ENCODE measurements at regions not wholly inside any gene's neighbourhood (a gene's known extent, or its start where the extent isn't known, plus 50 kb on each side); places are given as distances from the start of the nearest gene placed in this dataset.

DNA sequence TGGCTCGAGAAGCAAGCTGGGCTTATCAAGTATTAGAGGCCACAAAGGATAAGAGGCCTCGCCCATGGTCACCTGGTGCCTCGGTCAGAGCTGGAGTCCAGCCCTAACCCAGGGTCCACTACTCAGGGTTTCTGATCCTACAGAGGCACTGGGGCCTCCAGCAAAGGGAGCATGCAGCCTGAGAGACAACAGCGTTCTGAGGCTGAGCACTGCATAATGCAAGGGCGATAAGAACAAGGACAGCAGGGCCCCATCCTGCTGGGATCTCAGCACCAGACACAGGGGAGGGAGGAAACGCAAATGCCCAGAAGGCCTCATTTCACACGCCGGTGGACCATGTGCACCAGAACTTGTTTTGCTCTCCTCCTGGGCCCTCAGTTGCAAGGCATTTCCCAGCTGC lies 63.0 kb downstream of the C5orf15 start:
- DNase-seq (ENCODE audit: low spot score): no peak

DNA sequence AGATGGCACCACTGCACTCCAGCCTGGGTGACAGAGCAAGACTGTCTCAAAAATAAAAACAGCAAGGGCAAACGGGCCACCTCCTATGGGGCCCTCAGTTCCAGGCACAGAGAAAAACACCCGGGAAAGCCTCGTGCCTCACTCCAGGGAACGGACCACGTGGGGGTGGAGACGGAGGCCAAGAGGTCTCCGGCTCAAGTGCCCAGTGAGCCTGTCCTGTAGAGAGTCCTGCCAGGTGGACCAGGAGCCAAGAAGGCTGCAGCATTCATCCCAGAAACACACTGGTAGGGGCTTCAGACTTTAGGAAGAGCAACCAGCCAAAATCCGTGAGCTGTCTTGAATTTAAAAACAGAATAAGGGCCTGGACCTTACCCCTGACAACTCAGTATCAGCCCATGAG lies 63.8 kb downstream of the C5orf15 start:
- DNase-seq (ENCODE audit: low spot score): no peak

- DNase-seq (ENCODE audit: low spot score): no peak
These were observed 65.8 kb downstream of the C5orf15 start for GRCh38 chr5:133902511-133903118.

DNA sequence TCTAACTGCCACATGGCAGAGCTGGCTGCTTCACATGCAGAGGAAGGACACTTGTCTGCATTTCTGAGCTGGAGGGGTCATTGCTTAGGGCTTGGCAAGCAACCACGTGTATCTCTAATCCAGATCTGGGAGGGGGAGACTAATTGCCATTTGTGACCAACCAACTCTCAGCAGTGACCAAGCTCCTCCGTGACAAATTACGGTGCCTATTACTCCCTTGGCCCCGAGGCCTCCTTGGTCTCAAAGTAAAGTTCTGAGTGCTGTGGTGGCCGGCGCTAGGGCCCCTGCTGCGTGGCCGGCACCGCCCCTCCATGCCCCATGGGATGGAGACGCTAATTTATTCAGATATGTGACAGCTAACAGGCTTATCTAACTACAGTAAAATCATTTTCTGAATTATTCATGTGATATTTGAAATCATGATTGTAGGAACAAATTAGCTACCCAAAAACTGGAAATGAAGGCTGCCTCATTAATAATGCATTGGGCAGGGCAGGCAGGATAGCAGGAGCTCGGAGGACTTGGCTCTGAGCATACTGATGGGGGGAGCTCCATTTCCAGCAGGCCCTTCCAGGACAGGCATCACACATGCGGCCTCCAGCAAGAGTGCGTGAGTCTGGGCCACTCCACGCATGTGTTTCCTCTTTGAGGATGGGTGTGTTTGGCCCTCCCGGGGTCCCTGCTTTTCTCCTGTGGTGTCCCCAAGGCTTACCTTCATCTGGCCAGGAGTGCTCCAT lies 67.7 kb downstream of the C5orf15 start:
- DNase-seq (ENCODE audit: low spot score): no peak

GRCh38 chr5:133899506-133899905 lies 68.9 kb downstream of the C5orf15 start:
- DNase-seq (ENCODE audit: low spot score): no peak

DNA sequence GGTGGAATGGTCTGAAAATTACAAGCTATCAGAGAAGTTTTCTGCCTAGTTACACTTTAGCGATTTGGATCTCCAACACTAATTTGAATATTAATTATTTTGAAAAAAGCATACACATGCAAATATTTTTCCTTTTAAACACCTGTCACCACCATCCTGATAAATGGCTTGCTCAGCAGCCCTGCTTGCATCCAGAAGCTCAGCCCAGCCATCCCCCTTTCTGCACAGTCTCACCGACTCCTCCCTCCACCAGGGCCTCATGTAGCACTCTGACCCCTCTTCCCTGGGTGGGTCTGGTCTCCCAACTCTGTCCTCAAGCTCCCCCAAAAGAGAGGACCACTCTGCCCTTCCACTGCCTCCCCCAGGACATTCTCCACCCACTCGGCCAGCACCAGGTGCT lies 70.0 kb downstream of the C5orf15 start:
- DNase-seq (ENCODE audit: low spot score): no peak

DNA sequence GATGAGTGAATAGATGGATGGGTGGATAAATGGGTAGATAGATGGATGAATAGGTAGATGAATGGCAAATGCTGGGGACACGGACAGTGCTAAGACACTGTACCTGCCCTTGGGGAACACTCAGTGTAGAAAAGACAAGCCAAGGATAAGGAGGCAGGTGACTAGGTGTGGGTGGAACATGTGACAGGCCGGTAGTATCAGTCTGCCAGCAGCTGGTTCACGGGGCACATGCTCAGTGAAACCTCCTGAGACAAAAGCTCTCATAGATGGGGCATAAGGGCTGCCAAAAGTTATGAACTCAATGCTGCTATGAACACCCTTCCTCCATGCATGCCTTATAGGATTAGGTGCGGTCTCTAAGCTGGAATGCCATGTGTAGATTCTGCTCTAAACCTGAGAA lies 71.0 kb downstream of the C5orf15 start:
- no peak for DNase-seq (ENCODE audit: low spot score)

DNA sequence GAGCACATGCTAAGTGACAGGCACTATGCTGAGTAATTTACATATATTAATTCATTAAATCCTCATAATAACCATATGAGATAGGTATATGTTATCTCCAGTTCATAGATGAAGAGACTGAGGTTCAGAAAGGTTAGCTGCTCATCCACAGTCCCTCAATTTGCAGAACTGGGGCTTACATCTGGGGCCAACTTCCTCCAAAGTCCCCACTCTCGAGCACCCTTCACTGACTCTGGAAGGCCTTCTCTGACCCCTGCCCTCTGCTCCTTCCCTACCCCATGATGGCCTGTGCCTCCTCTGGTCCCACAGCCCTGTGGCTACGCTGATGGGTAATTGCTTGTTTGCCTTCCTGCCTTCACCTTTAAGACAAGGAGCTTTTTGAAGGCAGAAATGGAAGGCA lies 71.6 kb downstream of the C5orf15 start:
- no peak for DNase-seq (ENCODE audit: low spot score)

GRCh38 chr5:133895979-133896845 lies 72.2 kb downstream of the C5orf15 start:
- no peak for DNase-seq (ENCODE audit: low spot score)

DNA sequence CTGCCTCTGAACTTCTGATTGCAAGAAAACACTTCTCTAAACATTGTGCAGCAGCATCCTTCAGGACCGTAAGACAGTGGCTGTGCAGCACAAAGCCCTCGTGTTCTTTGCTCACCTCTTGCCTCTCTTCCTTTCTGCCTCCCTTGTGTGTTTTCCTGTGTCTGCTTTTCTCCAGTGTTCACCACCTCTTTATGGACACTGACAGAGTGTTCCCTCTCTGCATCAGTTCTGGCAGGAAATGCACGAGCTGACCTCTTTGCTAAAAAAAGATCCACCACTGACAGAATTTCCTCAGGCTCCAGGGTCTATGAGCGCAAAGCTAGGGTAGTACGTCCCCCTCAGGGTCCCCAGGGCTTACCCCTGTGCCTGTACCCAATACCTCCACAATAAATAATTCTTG lies 74.3 kb downstream of the C5orf15 start:
- no peak for DNase-seq (ENCODE audit: low spot score)

- DNase-seq (ENCODE audit: low spot score): no peak
These were observed 75.7 kb downstream of the C5orf15 start for GRCh38 chr5:133892774-133893173.

- no peak for DNase-seq (ENCODE audit: low spot score)
These were observed 76.1 kb downstream of the C5orf15 start for GRCh38 chr5:133892306-133892705.

DNA sequence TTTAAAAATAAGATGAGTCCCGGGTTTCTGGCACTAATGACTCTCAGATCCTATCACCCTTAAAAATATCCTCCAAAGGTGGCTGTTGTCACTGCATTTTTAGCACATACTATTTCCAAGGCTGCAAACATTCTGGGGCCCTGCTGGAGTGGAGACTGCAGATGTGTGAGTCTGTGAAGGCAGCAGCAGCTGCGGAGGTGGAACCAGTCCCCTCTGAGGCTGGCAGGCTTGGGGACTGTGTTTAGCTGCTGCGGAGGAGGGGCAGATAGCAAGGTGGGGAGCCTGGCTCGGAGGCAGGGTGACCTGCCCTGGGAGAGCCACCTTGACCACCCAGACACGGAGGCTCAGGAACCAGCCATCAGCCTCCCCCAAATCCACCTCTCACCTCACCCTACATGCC lies 77.0 kb downstream of the C5orf15 start:
- DNase-seq (ENCODE audit: low spot score): no peak

DNA sequence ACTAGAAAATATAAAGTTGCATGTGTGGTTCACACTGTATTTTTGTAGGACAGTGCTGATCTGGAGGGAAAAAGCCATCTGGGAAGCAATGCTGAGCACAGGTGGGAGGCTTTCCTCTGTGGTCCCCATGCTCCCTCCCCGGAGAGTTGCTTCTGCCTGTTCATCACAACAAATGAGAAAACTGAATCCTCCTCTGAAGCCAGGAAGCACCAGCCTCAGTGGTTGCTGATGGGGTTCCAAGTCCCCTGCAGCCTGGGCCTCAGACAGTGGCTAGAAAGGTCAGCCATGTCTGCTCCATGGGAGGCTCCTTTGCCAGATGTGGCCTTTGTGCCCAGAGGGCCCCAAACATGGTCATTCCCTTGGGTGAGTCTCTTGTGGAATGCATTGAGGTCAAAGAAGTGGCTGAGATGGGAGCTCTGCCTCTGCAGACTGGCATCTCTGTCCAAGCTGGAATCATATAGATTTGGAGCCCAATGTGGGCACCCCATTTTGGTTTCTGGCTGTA lies 77.6 kb downstream of the C5orf15 start:
- no peak for DNase-seq (ENCODE audit: low spot score)

DNA sequence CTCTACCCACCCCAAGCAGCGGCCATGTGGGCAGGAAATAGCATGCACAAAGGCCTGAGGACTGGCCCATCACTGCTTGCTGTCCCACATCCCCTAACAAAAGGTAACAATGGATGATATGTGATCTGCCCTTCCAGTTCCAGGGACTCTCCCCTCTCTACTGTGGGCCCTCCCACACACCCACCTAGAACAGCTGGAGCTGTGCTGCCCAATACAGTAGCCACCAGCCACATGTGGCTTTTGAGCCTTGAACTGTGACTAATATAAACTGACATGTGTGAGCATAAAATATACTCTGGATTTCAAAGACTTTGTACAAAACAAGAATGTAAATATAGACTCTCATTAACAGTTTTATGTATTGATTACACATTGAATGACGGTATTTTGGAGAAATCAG lies 78.1 kb downstream of the C5orf15 start:
- DNase-seq (ENCODE audit: low spot score): no peak

GRCh38 chr5:133889271-133889905 lies 79.0 kb downstream of the C5orf15 start:
- DNase-seq (ENCODE audit: low spot score): no peak

DNA sequence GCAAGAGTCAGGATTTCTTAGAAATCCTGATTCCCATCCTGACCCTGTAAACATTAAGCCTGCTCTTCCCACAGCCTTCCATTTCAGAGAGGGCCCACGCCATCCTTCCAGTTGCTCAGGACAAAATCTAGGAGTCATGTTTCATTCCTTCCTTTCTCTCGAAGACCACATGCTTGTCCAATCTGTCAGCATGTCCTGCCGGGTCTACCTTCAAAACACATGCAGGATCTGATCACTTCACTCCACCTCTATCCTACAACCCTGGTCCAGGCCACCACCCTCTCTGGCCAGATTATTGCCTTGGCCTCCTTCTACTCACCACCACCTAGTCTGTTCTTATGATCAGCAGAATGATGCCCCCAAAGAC lies 79.8 kb downstream of the C5orf15 start:
- no peak for DNase-seq (ENCODE audit: low spot score)

GRCh38 chr5:133885566-133885965 lies 82.9 kb downstream of the C5orf15 start:
- no peak for DNase-seq (ENCODE audit: low spot score)

DNA sequence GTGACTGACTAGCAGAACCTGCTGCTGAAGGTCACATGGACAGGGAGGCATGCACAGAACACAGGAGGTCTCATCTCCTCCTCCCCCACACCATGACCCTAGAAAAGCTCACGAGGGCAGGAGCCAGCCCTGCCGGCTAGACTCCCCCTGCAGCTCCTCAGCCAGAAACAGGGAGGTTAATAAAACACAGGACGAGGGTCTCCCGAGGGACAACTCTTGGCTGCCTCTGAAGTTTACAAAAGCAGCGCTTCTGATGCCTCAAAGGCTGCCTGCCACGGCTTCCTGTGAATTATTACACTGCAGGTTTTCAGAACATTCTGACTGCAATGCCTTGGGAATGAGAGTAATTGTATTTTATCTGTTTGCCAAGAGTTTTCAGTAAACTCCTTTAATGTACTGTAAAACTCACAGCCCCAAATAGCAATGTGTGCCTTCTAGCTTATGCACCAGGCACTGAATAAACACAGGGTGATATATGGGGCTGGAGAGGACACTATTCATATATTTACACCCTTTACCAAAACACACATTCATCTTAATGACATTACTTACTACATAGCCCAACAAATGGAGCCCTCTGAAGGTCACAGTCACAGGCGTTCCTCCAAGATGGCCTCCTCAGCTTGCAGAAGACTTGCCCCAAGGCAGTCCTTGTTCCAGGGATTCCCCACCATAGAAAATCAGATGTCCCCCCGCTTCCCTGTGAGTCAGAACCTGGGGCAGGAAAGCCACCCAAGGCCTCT lies 83.7 kb downstream of the C5orf15 start:
- DNase-seq (ENCODE audit: low spot score): no peak

- no peak for DNase-seq (ENCODE audit: low spot score)
These were observed 84.5 kb downstream of the C5orf15 start for GRCh38 chr5:133883916-133884315.

GRCh38 chr5:133882846-133883245 lies 85.6 kb downstream of the C5orf15 start:
- DNase-seq (ENCODE audit: low spot score): no peak

- DNase-seq (ENCODE audit: low spot score): no peak
These were observed 86.1 kb downstream of the C5orf15 start for GRCh38 chr5:133882389-133882695.
